Pancreas (tissue), 10 donors: ENCODE measurements at regions not wholly inside any gene's neighbourhood (a gene's known extent, or its start where the extent isn't known, plus 50 kb on each side); places are given as distances from the start of the nearest gene placed in this dataset.

Source experiments
- ATAC-seq, 4 donors: fragments of 200-7000 bp; cut with Tn5 transposase; one replicate each; pipeline versions ENCODE4 v1.8.0 to v1.9.1; 2020; ENCODE audit warnings: mild to moderate bottlenecking in 4 of 4, moderate library complexity in 4 of 4
- DNase-seq, 6 donors: peaks; one replicate each; pipeline ENCODE4 v3.0.0-alpha.2; 2020
- FAIRE-seq: peaks from 2 replicates; lab custom pipeline; 2012; peaks lifted over from hg19 to GRCh38; lab: Jason Lieb, UNC
- H3K27ac ChIP-seq, 4 donors: fragments of 200-600 bp; sonication (generic); 1 replicate in 3 of 4; 2 replicates in 1 of 4; pipeline versions ENCODE4 v1.5.0 to v1.8.0; 2020
- H3K27me3 ChIP-seq, 4 donors: fragments of 200-600 bp; one replicate each; pipeline ENCODE4 v1.8.0; 2021
- H3K36me3 ChIP-seq, 3 donors: fragments of 200-600 bp; sonication (generic) in 1 of 3; one replicate each; pipeline versions ENCODE4 v1.5.0 to v1.8.0; 2020 to 2021
- H3K4me1 ChIP-seq, 3 donors: fragments of 200-600 bp; one replicate each; pipeline ENCODE4 v1.8.0; 2021
- H3K4me3 ChIP-seq, 4 donors: fragments of 200-600 bp; sonication (generic) in 2 of 4; one replicate each; pipeline versions ENCODE4 v1.5.0 to v1.8.0; 2020 to 2021
- H3K9me3 ChIP-seq, 4 donors: fragments of 200-600 bp; one replicate each; pipeline ENCODE4 v1.8.0; 2021
- WGBS, 2 donors: extraction: QIAGEN DNeasy Blood & Tissue Kit; methylation state at CpG; one replicate each; pipeline ENCODE4 v1.1.7; 2013; 5-methylcytosine and 5-hydroxymethylcytosine counted together
- intact Hi-C, 3 donors: fragments of 100-400 bp; cut with DNase I; formaldehyde crosslinking; loops; one replicate each; pipeline versions ENCODE4 v1.11.1 to v1.14.2; 2022
- TF ChIP-seq, protein P1 (sequence below), 4 donors: fragments of 200-600 bp; sonication (generic) in 3 of 4; IDR thresholded peaks; one replicate each; pipeline versions ENCODE4 v1.5.0 to v1.8.0; 2021; ENCODE audit warnings: antibody characterized with exemption in 4 of 4
- donor health status: healthy with polysubstance abuse.
- donor health status: DM: no; HTN: no; CAD: no; lungs with moderate emphysema.
- donor health status: DM: no; HTN: no; CAD: no.
- donor health status: control.
- donor health status: control.
- donor health status: Bipolar disorder and iron deficiency.
- donor health status: DM: yes; HTN: yes; CAD: no.
- donor health status: DM: no; HTN: no; CAD: no.
- donor health status: DM: no; HTN: no; CAD: no.
- donor health status: DM: yes; HTN: yes; CAD: no.

DNA sequence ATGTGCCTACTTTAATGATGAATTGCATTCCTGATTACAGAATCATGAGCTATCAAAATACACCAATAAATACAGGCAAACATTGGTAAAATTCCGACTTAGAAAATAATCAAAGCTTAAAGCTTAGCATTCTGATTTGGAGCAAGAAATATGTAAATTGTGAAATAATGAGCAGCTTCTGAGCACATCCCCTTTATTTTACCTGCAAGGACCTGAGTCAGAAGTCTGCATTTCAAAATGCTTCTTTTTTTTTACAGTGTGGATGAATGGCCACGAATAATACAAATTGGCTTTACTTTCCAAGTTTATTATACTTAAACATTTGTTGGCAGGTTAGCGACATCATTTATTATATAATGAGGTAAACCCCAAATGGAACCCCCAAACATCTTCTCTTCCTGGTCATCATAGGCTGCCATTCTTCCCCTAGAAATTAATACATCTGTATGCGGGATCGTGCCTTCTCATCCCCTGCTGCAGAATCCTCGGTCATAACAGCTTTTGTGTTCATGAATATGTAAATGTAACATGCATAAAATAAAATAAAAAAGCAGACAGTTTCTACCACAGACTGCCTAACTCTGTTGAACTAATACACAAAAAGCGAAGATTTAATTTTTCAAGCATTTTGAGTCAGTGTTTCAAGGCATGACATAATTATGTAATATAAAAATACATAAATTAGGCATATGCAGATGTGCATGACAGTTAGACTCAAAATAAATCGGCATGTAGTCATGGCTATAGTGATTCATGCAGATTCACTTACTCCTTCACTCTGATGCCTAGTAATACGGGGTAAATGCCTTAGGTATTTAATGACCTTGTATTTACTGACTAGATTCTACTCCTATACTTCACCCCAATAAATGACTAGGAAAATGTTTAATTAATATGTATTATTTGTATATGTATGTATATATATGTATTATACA lies 339.7 kb downstream of the USP25 start:
- ATAC-seq (no peak), DNase-seq (no peak), FAIRE-seq (no peak)
- no peaks in the 10 kb centered on the region for H3K4me1 ChIP-seq
- TF ChIP-seq, protein P1, sequence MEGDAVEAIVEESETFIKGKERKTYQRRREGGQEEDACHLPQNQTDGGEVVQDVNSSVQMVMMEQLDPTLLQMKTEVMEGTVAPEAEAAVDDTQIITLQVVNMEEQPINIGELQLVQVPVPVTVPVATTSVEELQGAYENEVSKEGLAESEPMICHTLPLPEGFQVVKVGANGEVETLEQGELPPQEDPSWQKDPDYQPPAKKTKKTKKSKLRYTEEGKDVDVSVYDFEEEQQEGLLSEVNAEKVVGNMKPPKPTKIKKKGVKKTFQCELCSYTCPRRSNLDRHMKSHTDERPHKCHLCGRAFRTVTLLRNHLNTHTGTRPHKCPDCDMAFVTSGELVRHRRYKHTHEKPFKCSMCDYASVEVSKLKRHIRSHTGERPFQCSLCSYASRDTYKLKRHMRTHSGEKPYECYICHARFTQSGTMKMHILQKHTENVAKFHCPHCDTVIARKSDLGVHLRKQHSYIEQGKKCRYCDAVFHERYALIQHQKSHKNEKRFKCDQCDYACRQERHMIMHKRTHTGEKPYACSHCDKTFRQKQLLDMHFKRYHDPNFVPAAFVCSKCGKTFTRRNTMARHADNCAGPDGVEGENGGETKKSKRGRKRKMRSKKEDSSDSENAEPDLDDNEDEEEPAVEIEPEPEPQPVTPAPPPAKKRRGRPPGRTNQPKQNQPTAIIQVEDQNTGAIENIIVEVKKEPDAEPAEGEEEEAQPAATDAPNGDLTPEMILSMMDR (IDR thresholded peaks at IDR 0.05), result no peak
- no peak overlapping the region for H3K27ac ChIP-seq
- WGBS, 2 donors, result 66 to 73% methylated on average over 9 of the region's 9 CpGs
- intact Hi-C loops, result loop anchor here in 1 of 3 donors (10.0 kb wide), 1 partner anchor 265 kb away; no protein-coding TSS in a partner anchor
- no peak overlapping the region for H3K4me3 ChIP-seq
- no peaks in the 10 kb centered on the region for H3K9me3 ChIP-seq
- no peaks in the 10 kb centered on the region for H3K36me3 ChIP-seq
- H3K27me3 ChIP-seq, result peaks cover 0 to 7% (median 0%) of the 10 kb centered on the region in 4 donors

DNA sequence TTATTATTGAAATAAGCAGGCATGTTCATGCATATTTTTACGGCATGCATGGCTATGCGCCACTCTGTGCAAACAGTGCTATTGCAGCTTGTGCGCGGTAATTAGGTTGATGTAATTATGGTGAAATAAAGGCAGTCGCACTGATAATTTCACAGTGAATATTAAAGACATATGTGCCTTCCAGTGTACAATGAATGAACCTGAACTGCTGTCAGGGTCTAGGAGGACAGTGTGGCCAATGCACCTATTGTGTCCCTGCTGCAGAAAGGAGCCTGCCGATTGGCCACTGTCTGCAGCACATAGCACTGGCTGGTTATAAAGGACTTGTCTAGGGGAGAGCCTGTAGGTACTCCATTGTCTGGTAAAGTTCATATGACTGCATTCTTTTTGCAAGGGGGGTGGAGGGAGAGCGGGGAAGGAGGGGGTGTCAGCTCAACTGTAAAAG lies 340.4 kb downstream of the USP25 start:
- TF ChIP-seq, protein P1 (IDR thresholded peaks at IDR 0.05), result no peak
- Histone ChIP-seq H3K27ac (no peak overlapping the region), H3K4me1 (no peaks in the 10 kb centered on the region), H3K36me3 (no peaks in the 10 kb centered on the region), H3K9me3 (no peaks in the 10 kb centered on the region), H3K4me3 (no peak overlapping the region), H3K27me3 (peaks cover 0 to 7% (median 0%) of the 10 kb centered on the region in 4 donors)
- FAIRE-seq, result no peak
- DNase-seq, result no peak
- intact Hi-C loops, result loop anchor here in 1 of 3 donors (10.0 kb wide), 1 partner anchor 265 kb away; no protein-coding TSS in a partner anchor
- ATAC-seq, result no peak
- 73 to 80% methylated on average over 7 of the region's 7 CpGs for WGBS, 2 donors

DNA sequence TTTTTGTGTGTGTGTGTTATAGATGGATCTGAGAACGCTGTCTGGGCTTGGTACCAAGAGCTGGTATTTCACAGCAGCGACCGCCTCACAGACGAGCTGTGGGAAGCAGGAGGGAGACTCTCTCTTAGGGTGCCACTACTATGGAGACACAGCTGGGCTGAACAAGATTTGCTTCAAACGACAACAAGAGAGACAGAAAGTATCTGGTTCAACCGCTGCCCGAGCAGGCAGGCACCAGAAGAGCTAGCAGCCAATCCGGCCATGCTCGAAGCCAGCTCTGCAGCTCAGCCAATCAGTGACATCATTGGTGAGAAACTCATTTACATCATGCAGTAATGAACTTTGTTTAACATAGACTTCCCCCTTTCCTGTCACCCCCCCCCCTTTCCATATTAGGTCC lies 341.3 kb downstream of the USP25 start:
- intact Hi-C loops, result loop anchor here in 1 of 3 donors (10.0 kb wide), 1 partner anchor 264 kb away; no protein-coding TSS in a partner anchor
- no peak for ATAC-seq
- 57 to 69% methylated on average over 9 of the region's 9 CpGs for WGBS, 2 donors
- H3K4me1 ChIP-seq, result no peaks in the 10 kb centered on the region
- no peaks in the 10 kb centered on the region for H3K36me3 ChIP-seq
- no peak for FAIRE-seq
- H3K27ac ChIP-seq, result no peak overlapping the region
- DNase-seq, result no peak
- TF ChIP-seq, protein P1 (IDR thresholded peaks at IDR 0.05), result no peak
- H3K4me3 ChIP-seq, result no peak overlapping the region
- peaks cover 0 to 7% (median 0%) of the 10 kb centered on the region in 4 donors for H3K27me3 ChIP-seq
- no peaks in the 10 kb centered on the region for H3K9me3 ChIP-seq

DNA sequence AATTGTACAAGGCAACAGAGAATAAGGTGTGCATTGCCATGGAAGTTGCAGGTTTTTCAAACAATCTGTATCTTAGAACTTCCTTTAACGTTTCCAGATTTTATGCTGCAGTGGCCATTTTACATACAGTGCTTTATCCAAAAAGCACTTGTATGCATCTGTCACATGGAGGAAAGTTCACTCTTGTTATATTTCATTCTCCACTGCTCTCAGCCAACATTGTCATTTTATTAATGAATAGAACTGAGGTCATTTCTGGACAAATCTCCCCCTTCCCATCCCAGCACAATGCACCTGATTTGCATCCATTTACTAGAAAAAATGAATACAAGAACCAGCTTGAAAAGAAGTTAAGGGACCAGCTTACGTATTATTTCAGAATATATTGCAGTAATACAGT lies 342.0 kb downstream of the USP25 start:
- no peak for FAIRE-seq
- H3K4me3 ChIP-seq, result no peak overlapping the region
- no peak for ATAC-seq
- TF ChIP-seq, protein P1 (IDR thresholded peaks at IDR 0.05), result no peak
- peaks cover 0 to 7% (median 0%) of the 10 kb centered on the region in 4 donors for H3K27me3 ChIP-seq
- H3K27ac ChIP-seq, result no peak overlapping the region
- H3K4me1 ChIP-seq, result no peaks in the 10 kb centered on the region
- no peak for DNase-seq
- intact Hi-C loops, result loop anchor here in 1 of 3 donors (10.0 kb wide), 1 partner anchor 263 kb away; no protein-coding TSS in a partner anchor
- H3K9me3 ChIP-seq, result no peaks in the 10 kb centered on the region
- WGBS, 2 donors, result 48 to 56% methylated on average over 2 of the region's 2 CpGs
- no peaks in the 10 kb centered on the region for H3K36me3 ChIP-seq
